ENCODE measurements at regions not wholly inside any gene's neighbourhood (a gene's known extent, or its start where the extent isn't known, plus 50 kb on each side); places are given as distances from the start of the nearest gene placed in this dataset.
A peak's percentile ranks its signal among the peaks of the same experiment; 100 is the strongest.

DNA sequence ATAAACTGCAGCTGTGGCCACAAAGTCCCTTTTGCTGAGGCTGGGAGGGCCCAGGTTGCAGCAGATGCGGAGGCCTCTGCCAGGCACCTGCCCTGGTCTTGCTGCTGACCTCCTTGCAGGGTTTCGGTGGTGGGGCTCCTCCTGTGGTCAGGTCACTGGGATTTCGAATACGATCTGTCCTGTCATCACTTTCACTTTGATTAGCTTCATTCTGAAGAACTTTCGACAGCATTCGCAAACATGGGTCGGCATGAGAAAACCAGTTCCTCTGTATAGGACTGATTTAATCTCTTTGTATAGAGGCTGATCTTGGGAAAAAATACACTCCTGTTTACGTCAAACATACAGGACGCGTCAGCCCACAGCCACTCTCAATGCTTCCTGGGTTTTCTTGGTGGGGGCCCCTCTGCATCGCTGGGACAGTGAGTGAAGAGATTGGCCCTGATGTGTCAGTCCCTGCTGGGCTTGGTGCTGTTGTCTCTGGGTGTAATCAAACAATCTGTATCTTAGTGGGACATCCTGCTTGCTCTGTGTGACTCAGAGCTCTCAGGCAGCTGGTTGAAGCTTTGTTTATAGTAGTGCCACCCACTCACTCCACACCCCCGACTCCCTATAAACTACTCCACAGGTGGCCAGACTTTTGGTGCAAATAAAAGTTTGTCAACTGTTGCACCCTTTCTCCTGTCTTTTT lies 209.4 kb upstream of the CXCR4 start:
- DNase-seq (ENCODE audit: low read depth) = peak; percentile 2
- H3K4me3 ChIP-seq (ENCODE audit: low read depth, low read length) = no peak overlapping the region
- TF ChIP-seq, protein P1, sequence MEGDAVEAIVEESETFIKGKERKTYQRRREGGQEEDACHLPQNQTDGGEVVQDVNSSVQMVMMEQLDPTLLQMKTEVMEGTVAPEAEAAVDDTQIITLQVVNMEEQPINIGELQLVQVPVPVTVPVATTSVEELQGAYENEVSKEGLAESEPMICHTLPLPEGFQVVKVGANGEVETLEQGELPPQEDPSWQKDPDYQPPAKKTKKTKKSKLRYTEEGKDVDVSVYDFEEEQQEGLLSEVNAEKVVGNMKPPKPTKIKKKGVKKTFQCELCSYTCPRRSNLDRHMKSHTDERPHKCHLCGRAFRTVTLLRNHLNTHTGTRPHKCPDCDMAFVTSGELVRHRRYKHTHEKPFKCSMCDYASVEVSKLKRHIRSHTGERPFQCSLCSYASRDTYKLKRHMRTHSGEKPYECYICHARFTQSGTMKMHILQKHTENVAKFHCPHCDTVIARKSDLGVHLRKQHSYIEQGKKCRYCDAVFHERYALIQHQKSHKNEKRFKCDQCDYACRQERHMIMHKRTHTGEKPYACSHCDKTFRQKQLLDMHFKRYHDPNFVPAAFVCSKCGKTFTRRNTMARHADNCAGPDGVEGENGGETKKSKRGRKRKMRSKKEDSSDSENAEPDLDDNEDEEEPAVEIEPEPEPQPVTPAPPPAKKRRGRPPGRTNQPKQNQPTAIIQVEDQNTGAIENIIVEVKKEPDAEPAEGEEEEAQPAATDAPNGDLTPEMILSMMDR (conservative IDR thresholded peaks at IDR 0.05; ENCODE audit: low read depth, low read length) = no peak

DNA sequence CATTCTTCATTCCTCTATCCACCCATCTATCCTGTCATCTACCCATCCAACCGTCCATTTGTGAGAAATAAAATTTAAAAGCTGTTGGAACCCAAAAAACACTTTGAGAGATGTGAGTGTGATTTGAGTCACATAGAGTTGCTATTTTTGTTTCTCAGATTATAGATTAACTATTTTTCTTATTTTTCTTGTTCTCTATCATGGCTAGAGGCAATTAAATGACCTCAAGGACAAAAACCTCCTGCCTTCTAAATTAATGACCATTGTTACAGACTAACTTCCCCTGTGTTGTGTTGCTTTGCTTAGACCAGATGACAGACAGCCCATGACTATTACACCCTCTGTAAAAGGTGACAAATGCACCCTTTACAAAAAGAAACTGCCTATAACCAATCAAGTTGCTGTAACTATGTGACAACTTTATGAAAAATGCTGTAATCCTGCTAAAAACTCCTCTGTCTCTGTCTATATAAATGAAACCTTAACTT lies 207.9 kb upstream of the CXCR4 start:
- DNase-seq (ENCODE audit: low read depth) = no peak
- H3K4me3 ChIP-seq (ENCODE audit: low read depth, low read length) = no peak overlapping the region
- TF ChIP-seq, protein P1 (conservative IDR thresholded peaks at IDR 0.05; ENCODE audit: low read depth, low read length) = no peak

DNA sequence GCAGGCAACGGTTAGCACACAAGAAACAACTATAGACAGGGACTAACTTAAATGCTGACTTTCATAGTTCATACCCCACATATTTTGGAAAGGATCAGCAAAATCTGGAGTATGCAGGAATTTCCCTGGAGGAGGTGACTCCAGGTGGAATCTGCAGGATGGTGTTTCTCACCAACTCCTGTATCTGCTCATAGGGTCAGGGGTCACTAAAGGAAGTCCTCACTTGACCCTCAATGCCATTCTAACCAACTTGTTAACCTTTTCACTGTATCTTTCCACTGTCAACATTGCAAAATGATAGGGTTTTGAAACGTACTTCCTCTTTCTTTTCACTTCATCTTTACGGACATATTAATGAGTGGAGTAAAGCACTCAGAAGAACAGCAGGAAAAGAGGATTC lies 207.0 kb upstream of the CXCR4 start:
- no peak for DNase-seq (ENCODE audit: low read depth)
- no peak overlapping the region for H3K4me3 ChIP-seq (ENCODE audit: low read depth, low read length)
- TF ChIP-seq, protein P1 (conservative IDR thresholded peaks at IDR 0.05; ENCODE audit: low read depth, low read length) = no peak

DNA sequence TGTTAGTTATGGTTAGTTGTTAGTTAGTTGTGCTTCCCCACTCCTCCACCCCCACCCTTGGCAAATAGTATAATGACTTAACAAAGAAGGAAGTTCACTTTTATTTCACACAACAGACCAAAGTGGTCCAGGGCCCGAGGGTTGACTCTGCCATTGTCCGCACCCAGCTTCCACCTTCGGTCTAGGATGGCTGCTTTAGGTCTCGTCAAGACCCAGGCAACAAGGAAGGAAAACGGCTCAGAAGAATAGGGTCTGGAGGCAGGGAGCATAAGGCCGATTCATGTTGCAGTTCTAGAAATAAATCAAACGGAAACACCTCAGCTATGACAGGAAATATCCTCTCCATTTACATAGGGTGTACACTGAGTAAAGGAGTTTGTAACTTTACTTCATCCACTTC lies 206.0 kb upstream of the CXCR4 start:
- TF ChIP-seq, protein P1 (conservative IDR thresholded peaks at IDR 0.05; ENCODE audit: low read depth, low read length) = no peak
- no peak for DNase-seq (ENCODE audit: low read depth)
- H3K4me3 ChIP-seq (ENCODE audit: low read depth, low read length) = no peak overlapping the region

DNA sequence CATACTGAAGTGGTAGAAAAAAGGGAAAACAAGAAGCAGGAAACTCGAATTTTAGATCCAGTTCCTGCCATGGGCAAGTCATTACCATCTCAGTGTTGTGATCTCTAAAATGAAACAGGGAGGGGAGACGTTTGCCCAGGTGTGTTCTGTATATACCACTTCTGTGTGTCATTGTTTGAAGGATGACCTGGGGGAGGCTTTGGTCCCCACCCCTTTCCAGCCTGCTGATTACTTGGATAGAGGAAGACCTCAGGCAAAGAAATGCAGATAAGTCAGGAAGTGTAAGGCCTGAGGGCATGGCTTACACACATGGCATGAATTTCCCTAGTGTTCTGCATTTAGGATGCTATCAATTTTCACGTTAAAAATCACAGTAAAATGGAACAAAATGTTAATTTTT lies 205.2 kb upstream of the CXCR4 start:
- TF ChIP-seq, protein P1 (conservative IDR thresholded peaks at IDR 0.05; ENCODE audit: low read depth, low read length) = no peak
- no peak overlapping the region for H3K4me3 ChIP-seq (ENCODE audit: low read depth, low read length)
- no peak for DNase-seq (ENCODE audit: low read depth)

DNA sequence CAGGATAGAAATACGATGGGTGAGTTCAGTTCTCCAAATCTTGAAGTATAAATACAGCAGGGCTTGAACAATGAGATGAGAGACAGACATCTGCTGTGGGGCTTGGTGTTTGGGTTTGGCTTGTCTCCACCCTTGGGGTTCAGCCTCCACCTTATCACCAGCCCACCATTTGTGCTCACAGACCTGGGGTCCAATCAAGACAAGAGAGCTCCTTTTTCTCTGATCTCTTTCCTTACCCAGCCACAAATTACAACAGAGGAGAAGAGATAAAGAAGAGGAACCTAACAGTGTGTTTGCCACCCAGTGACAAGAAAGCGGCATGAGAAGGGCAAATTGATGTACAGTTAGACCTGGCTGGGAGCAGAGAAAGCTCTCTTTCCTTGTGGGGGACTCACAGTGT lies 204.5 kb upstream of the CXCR4 start:
- no peak for DNase-seq (ENCODE audit: low read depth)
- H3K4me3 ChIP-seq (ENCODE audit: low read depth, low read length) = no peak overlapping the region
- TF ChIP-seq, protein P1 (conservative IDR thresholded peaks at IDR 0.05; ENCODE audit: low read depth, low read length) = no peak

DNA sequence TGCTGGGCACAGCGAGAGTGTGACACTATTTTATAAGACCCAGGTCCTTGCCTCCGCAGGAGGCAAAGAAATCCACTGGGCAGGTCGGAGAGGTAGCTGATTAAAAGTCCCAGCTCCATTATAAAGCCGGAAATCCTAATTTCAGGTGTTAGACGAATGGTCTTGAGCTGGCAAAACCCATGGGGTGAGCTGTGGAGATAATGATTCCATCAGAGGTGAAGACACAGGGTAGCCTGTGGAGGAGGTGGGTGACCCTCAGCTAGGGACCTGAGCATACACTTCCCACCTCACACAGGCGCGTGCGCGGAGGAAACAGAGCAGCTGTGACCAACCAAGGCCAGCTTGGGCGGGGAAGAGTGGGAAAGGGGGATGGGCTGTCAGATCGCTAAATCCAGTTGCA lies 201.7 kb upstream of the CXCR4 start:
- no peak for DNase-seq (ENCODE audit: low read depth)
- TF ChIP-seq, protein P1 (conservative IDR thresholded peaks at IDR 0.05; ENCODE audit: low read depth, low read length) = no peak
- H3K4me3 ChIP-seq (ENCODE audit: low read depth, low read length) = no peak overlapping the region
